SKM-1 (cell line): ENCODE measurements at regions not wholly inside any gene's neighbourhood (a gene's known extent, or its start where the extent isn't known, plus 50 kb on each side); places are given as distances from the start of the nearest gene placed in this dataset.
A peak's percentile ranks its signal among the peaks of the same experiment; 100 is the strongest.

Experiments
- DNase-seq: peaks from one replicate; lab custom pipeline; 2025; ENCODE audit not compliant: unreplicated experiment; lab: John Stamatoyannopoulos, UW

GRCh38 chr4:42750091-42750490 lies 93.2 kb upstream of the ATP8A1 start:
- peak; percentile 29 for DNase-seq

GRCh38 chr4:42747971-42748370 lies 91.1 kb upstream of the ATP8A1 start:
- no peak for DNase-seq

- no peak for DNase-seq
Measured at GRCh38 chr4:42736527-42737195, 79.8 kb upstream of the ATP8A1 start.

- DNase-seq, result no peak
Measured at GRCh38 chr4:42733380-42733779, 76.5 kb upstream of the ATP8A1 start.

- DNase-seq, result no peak
Measured at GRCh38 chr4:42732776-42733175, 75.9 kb upstream of the ATP8A1 start.

GRCh38 chr4:42729505-42730237 lies 72.8 kb upstream of the ATP8A1 start:
- DNase-seq, result no peak

- no peak for DNase-seq
Measured at GRCh38 chr4:42724451-42724850, 67.5 kb upstream of the ATP8A1 start.

- DNase-seq, result no peak
Measured at GRCh38 chr4:42720533-42720932, 63.6 kb upstream of the ATP8A1 start.

- no peak for DNase-seq
Measured at GRCh38 chr4:42719257-42719656, 62.4 kb upstream of the ATP8A1 start.

- DNase-seq, result no peak
Measured at GRCh38 chr4:42718336-42718735, 61.4 kb upstream of the ATP8A1 start.

- no peak for DNase-seq
Measured at GRCh38 chr4:42716996-42717395, 60.1 kb upstream of the ATP8A1 start.

GRCh38 chr4:42715807-42716482 lies 59.0 kb upstream of the ATP8A1 start:
- DNase-seq, result no peak

- DNase-seq, result no peak
Measured at GRCh38 chr4:42713391-42713790, 56.5 kb upstream of the ATP8A1 start.

- DNase-seq, result no peak
Measured at GRCh38 chr4:42712854-42713253, 55.9 kb upstream of the ATP8A1 start.

GRCh38 chr4:42711496-42711895 lies 54.6 kb upstream of the ATP8A1 start:
- no peak for DNase-seq

GRCh38 chr4:42710761-42711160 lies 53.9 kb upstream of the ATP8A1 start:
- DNase-seq, result no peak

- DNase-seq, result no peak
Measured at GRCh38 chr4:42710329-42710728, 53.4 kb upstream of the ATP8A1 start.

GRCh38 chr4:42709392-42710065 lies 52.6 kb upstream of the ATP8A1 start:
- no peak for DNase-seq

GRCh38 chr4:42708625-42709024 lies 51.7 kb upstream of the ATP8A1 start:
- no peak for DNase-seq
